ENCODE measurements at regions not wholly inside any gene's neighbourhood (a gene's known extent, or its start where the extent isn't known, plus 50 kb on each side); places are given as distances from the start of the nearest gene placed in this dataset.
"Not testable (repeated sequence)": the region's sequence is repeated elsewhere in the genome, so short reads cannot be mapped to it uniquely, and the experiment has no call there.

DNA sequence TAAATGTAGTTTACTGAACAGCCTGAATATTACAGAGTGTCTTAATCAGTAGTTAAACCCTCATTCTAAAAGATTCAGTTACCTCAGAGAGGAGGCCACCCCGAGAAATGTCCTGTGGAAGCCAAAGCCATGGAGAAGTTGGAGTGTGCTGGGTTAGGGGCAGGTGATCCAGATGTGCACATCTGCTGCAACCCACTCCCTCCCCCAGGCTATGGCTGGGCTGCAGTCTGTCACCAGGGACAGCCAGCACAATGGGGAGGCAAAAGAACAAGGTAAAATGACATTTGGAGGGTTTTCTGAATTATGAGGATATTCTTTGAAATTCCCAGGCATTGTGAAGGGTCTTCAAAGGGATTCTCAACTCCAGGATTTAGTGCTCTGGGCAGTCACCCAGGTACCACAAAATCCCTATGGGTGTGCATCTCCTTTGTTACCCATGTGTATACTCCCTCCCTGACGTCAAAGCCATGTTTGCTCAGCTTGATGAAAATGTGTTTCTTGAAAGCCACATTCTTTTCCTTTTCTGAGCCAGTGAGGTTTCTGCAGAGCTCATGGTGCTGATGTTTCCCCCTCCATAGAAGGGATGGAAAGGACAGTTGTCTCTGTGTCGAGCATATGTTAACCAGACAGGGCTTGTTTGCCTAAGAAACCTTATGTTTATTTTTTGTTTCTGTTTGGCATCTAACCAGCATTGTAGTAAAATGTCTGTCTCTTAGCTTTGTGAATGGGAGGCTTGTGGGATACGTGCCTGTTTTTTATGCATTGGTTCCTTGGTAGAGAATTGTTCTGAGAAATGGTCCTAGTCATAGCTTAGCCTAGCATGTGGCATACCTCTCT, 212.3 kb upstream of the TBX18 start:
- DNase-seq (ENCODE audit: extremely low read depth in 1 of 2, low read depth in 1 of 2) = no peak

DNA sequence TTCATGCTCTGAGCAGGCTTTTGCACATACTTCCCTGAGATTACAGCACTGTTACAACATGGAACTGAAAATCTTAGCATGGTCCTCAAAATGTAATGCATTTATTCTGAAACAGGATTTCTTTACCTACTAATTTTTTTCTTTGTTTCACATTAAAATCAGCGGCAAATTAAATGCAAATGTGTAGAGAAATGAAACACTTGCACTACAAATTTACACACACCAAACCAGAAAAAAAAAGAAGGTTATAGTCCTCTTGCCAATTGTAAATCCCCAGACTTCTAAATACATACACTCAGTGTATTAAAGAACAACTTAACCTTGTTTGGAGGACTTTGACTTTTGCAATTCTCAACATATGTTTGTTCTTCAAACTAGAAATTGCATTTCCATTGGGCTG, 210.9 kb upstream of the TBX18 start:
- no peak for DNase-seq (ENCODE audit: extremely low read depth in 1 of 2, low read depth in 1 of 2)

DNA sequence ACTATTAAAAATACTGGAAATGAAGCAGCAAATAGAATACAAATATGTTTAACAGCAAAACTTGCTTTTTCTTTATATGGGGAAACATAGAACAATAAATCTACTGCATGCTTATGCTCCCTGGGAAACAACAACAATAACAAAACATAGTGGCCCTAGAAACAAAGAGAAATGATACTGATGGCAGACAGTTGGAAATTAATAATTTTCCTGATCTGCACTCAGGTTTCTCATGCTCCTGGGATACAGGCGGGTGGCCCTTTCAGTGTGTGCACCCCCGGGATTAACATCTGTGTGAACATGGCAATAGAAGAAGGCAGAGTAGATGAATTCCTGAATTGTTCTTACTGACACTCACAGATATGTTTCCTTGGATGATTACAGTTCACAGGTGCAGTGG, 209.2 kb upstream of the TBX18 start:
- no peak for DNase-seq (ENCODE audit: extremely low read depth in 1 of 2, low read depth in 1 of 2)

DNA sequence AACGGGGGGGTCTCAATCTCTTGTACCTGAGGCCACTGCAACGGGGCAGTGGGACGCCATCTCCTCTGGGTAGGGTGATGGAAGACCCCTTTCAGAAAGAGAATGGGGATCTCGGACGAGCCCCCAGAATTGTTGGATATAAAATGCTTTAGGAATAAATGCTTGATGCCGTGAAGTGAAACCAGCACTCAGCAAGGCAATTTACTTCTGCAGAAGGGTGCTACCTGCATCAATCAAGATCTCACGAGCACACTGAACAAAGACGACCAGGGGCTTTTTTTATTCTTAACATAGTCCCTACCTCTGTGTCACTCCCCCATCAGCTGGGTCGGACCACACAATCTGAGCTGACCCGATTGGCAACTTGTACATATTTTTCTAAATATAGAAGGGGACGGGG, 203.6 kb upstream of the TBX18 start:
- no peak for DNase-seq (ENCODE audit: extremely low read depth in 1 of 2, low read depth in 1 of 2)

DNA sequence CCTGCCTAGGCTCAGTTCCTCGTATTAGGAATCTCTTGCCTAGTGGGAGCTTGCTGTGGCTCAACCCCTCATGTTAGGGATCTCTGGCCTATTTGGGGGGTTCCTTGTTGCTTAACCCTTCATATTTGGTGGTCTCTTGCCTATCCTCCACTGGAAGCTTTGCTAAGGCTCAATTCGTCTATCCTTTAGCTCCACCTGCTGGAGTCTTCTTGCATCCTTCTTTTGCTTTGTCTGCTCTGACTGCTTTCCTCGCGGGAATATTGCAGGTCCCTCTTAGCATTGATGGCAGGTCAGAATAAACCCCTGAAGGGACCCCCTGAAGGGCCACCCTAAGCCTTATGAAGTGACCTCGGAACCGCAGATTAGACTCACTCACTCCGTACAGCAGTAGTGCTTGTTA, 203.0 kb upstream of the TBX18 start:
- no peak for DNase-seq (ENCODE audit: extremely low read depth in 1 of 2, low read depth in 1 of 2)

DNA sequence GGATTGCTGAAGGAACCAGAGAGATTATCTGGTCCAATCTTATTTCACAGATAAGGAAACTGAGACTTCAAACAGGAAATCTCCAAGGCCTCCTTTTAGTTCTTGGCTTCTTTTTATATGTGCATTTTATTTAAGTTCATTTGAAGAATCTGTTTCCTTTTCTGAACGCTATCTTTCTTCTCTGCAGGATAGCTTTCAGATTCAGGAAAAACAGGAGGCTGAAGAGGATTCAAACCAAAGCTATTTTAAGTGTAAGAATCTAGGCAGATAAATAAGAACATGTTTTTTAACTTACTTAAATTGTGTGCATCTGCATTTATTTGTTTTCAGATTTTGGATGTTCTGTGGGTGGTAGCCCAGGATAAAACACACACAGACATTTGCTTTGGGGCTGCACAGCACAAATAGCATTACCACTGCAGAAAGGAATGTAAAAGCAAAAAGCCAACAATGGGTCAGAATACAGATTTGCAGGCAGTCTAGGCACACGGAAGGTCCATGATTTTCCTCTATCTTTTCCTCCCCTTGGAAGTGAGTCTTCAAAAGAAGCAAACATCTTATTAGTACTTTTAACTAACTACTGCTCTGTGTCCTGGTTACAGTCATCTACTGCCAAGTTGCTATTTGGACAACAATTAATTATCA, 188.8 kb upstream of the TBX18 start:
- no peak for DNase-seq (ENCODE audit: extremely low read depth in 1 of 2, low read depth in 1 of 2)

DNA sequence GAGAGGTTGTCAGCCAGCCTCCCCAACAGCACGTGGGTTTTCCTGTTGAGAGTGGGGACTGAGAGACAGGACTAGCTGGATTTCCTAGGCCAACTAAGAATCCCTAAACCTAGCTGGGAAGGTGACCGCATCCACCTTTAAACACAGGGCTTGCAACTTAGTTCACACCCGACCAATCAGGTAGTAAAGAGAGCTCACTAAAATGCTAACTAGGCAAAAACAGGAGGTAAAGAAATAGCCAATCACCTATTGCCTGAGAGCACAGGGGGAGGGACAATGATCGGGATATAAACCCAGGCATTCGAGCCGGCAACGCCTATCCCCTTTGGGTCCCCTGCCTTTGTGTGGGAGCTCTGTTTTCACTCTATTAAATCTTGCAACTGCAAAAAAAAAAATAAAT, 180.5 kb upstream of the TBX18 start:
- DNase-seq (ENCODE audit: extremely low read depth in 1 of 2, low read depth in 1 of 2) = not testable (repeated sequence)

DNA sequence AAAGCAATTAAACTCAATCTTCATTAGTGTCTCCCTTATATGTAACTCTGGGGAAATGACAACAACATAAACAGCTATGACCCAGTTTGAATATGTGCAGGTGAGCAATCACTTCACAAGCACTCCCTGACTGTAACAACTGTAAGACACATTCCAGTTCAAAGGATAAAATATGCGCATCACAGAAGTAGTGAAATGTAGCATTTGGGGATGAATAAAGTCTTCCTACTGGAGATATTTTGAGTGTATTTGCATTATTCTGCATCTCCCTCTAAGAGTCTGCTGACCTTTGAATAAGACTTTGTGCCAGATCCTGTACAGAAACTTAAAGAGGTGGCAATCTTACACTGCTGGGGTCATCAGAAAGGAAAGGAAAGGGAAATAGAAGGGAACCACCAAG, 179.5 kb upstream of the TBX18 start:
- DNase-seq (ENCODE audit: extremely low read depth in 1 of 2, low read depth in 1 of 2) = no peak

DNA sequence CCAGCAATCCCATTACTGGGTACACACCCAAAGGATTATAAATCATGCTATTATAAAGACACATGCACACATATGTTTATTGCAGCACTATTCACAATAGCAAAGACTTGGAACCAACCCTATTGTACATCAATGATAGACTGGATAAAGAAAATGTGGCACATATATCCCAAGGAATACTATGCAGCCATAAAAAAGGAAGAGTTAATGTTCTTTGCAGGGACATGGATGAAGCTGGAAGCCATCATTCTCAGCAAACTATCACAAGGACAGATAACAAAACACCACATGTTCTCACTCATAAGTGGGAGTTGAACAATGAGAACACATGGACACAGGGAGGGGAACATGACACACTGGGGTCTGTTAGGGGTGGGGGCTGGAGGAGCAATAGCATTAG, 177.2 kb upstream of the TBX18 start:
- not testable (repeated sequence) for DNase-seq (ENCODE audit: extremely low read depth in 1 of 2, low read depth in 1 of 2)

DNA sequence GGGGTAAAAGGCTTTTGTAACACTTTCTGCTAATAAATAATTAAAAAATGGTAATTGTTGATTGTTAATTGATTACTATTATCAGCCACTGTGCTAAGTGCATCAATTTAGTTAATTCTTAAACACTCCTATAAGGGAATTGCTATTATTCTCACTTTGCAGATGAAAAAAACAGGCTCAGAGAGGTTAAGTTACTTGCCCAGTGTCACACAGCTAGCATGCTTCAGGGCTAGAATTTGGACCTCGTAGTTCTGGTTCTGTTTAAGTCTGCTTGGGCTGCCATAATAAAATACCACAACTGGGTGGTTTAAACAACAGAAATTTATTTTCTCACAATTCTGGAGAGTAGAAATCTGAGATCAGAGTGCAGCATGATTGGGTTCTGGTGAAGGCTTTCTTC, 164.8 kb upstream of the TBX18 start:
- DNase-seq (ENCODE audit: extremely low read depth in 1 of 2, low read depth in 1 of 2) = no peak

DNA sequence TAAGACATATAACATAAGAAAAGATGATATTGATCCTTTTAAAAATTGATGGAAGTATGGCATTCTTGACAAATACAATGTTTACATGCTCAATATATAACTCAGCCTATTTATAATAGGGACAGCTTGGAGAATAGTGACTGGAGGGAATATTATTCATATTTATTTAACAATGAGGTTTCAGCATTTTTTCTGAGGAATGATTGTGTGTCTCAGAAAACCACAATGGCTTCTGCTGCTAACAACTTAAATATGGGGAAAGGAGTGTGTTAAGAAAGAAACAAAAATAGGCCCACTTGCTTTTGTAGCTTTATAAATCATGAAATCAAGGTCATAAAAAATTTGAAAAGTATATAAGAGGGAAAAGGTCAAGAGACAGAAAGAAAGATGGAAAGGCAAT, 163.2 kb upstream of the TBX18 start:
- DNase-seq (ENCODE audit: extremely low read depth in 1 of 2, low read depth in 1 of 2) = no peak

DNA sequence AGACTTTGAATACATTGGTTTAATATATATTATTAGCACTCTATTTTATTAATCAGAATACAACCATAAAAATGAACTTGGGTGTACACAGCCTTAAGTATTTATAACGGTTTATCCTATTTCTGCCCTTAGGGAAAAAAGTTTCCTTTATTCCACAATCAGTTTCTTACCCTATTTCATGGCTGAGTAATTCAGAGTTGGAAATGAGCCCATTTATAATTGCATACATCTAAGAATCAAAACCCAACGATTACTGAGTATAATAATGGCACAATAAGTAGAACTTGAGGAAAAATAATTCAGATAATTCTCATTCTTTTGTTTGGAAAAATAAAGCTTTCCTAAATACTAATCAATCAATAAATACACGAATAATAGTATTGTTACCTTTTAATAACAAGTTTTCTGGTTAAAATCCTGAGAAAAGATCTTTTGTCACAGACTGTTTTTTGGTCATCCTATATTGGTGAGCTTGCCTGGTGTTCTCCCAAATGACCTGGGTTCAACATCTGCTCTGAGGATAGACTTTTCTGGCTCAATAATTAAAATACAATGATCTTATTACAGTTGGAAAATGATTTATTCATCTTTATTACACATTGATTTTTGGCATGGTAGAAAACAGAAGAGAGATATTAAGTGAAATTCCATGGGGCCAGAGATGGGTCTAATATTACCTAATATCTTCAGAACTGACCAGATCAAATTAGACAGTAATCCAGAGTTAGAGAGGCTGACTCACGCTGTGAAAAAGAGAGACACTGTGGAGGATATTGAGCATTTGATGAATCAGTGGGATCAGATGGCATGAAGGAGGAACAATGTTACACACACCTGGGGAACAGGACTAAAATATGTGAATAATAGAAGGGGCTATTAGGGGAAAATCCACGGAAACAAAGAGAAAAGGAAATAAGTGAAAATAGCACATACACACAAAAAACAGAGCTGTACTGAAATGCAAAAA, 162.1 kb upstream of the TBX18 start:
- DNase-seq (ENCODE audit: extremely low read depth in 1 of 2, low read depth in 1 of 2) = no peak

DNA sequence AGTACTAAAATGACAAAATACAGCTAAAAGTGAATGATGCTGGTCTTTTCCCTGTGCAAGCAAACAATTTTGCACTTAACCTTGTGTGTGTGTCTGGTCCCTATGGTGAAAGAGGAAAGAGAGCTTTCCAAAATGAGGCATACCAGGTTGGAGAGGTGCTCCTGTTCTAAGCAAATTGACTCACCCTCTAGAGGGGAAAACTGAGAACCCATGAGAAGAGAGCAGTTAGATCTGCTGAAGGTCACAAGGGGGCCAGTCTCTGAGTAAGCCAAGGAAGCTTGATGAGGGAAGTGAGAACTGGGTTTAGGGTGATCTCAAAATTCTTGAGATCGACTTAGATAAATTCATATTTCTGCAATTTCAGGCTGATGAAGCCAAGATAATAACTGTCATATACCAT, 157.5 kb upstream of the TBX18 start:
- DNase-seq (ENCODE audit: extremely low read depth in 1 of 2, low read depth in 1 of 2) = no peak

DNA sequence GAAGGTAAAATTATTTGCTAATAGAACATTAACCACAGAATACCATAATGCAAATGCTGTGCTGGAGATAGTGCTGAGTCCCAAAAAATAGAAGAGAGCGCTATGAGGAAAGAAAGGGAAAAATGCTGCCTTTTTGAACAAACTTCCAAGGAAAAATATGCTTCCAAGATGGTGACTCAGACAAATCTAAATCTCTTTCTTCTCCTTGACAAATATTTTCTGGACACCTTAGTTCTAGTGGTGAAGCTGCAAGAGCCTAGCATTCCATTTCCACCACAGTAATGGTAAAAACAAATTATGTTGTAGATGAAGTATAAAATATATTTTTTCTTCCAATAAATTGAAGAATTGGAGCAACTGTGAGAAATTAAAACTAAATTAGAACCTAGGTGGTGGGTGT, 155.6 kb upstream of the TBX18 start:
- DNase-seq (ENCODE audit: extremely low read depth in 1 of 2, low read depth in 1 of 2) = no peak

DNA sequence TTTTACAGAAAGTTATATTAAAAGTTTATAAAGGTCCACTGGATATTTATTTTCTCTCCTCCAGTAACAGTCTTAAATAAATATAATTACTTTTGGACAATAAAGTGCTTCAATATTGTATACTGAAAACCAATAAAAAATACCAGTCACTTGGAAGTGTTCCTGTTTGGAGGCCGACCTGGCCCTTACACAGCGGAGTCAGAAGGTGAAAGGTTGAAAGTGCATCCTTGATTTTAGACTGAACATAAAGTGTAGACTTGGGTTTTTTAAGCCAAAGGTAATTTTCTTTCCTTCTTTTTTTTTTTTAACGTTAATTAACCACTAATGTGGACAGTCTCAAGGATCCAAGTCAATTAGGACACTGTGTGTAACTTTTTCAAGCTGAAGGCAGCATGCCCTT, 152.3 kb upstream of the TBX18 start:
- no peak for DNase-seq (ENCODE audit: extremely low read depth in 1 of 2, low read depth in 1 of 2)

DNA sequence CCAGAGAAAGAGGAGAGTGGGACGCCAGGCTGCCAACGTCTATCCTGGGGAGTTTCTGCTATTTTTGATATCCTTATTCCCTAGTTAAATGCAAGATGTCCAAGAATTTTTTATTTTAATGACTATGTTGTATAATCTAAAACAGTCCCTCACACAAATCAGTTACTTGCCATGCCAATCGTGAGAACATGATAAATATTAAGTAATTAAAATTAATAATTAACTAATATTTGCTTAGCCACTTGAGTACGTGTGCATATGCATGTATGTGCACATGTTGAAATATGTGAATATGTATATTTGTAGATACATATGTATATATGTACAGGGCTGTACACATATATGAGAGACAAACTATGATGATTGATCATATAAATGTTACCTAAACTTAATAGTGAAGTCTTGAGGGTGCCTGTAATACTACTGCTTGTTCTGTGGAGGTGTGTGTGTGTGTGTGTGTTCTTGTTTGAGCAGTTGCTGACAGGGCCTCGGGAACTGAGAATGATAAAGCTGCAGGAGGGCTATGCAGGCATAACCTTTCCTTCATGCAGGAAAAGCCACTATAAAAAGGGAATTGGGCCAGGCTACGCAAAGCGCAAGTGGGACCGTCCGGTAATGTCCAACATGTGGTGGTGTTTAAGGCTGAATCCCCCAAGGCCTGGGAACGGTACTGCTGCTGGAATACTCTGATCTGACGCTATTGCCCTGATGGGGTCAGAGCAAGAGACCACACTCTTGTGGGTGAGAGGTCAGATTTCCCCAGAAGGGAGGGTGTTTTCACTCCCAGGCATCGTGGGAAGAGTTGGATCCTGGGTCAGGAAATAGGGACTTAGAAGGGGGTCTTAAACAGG, 148.3 kb upstream of the TBX18 start:
- no peak for DNase-seq (ENCODE audit: extremely low read depth in 1 of 2, low read depth in 1 of 2)

DNA sequence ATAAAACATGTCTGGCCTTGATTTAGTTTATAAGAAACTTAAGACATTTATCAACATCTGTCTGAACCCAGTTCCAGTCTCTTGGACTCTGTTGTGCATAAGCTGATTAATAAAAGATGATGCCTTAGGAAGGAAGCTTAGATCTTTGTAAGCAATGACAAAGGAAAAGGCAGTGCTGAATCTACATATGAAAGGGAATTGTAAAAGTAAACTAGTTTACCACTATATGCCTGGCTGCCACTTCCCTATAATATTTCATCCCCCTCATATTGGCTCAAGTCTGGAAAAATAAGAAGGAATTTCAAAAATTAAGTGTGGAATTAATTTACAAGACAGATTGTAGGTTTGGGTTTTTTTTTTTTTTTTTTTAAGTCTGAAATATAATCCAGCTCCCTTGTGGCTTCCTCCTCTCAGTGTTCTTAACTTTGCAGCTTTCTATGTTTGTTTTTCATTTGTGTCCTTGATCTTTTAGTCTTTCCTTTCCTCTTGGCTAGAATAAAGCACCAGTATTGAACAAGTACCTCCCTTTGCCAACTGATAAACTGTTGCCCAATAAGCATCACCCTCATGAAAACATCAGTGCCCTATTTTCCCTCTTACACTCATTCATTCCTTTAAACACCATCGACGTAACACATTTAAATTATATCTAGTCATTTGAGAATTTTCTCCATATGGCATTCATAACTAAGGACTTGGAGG, 146.7 kb upstream of the TBX18 start:
- DNase-seq (ENCODE audit: extremely low read depth in 1 of 2, low read depth in 1 of 2) = no peak

DNA sequence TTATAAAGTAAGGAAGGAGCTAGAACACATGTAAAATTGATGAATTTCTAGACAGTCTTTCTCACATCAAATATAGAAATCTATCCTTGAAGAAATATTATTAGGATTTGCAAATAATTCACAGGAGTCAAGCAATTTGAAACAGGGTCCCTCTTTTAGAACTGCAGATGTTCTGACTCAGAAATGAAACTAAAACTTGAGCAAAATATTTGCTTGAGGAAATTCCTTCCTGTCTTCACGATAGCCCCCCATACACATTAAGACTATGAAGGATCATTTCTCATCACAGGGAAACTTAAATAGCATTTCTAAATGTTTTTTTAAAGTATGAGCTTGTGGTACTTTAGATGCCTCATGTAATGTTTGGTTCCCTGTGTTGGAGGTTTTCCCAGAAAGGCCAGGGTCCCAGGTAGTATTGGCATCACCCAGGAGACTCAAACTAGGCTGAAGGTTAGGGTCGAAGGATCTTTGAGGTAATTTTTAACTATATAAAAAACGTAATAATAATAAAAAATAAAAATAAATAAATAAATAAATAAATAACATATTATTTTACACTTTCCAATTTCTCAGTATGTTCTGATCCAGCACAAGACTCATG, 144.0 kb upstream of the TBX18 start:
- DNase-seq (ENCODE audit: extremely low read depth in 1 of 2, low read depth in 1 of 2) = no peak

DNA sequence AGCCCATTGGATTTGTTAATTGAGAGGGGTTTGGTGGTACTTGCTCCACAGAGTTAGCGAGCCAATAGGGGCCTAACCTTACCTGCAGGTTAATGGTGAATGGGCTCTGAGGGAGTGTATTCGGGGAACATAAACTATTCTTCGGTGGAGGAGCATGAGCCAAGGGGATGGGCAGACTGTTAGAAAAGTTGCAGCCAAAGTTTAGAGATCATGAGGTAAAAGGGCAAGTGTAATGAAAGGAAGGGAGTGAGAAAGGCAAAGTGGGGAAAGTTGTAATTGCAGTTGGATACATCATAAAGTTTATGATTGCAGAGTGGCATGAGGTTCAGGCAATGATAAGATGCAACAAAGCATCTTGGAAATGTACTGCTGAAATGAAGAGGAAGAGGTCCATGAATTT, 142.1 kb upstream of the TBX18 start:
- DNase-seq (ENCODE audit: extremely low read depth in 1 of 2, low read depth in 1 of 2) = no peak

DNA sequence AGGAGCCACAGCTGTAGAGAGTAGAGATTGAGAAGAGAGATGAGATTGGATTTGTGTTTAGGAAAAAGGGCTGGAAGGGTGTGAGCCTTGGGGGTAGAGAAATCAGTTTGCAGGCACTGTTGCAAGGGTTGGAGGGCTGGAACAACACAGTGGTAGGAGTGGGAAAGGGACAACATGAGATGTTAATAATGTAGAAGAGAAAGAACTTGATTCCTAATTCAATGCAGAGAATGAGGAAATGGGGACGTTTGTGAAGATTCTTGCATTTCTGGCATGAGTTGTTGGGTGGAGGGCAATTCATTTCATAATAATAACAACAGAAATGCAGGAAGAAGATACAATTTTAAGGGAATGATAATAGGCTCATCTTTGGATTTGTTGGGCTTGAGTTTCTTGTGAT, 141.4 kb upstream of the TBX18 start:
- DNase-seq (ENCODE audit: extremely low read depth in 1 of 2, low read depth in 1 of 2) = no peak
